ENCODE measurements at regions not wholly inside any gene's neighbourhood (a gene's known extent, or its start where the extent isn't known, plus 50 kb on each side); places are given as distances from the start of the nearest gene placed in this dataset.

- Histone ChIP-seq H3K4me2 (no peak overlapping the region), H3K9me3 (ENCODE audit: low read depth) (no peaks in the 10 kb centered on the region), H3K36me3 (replicated peaks; ENCODE audit: insufficient read depth, low read depth) (no peaks in the 10 kb centered on the region), H3K27ac (no peak overlapping the region), H3K79me2 (no peaks in the 10 kb centered on the region), H3K9me2 (replicated peaks; ENCODE audit: insufficient read depth) (no peaks in the 10 kb centered on the region), H3K4me3 (no peak overlapping the region), H2AFZ (no peak overlapping the region), H4K20me1 (ENCODE audit: insufficient read depth, poor library complexity, severe bottlenecking) (no peaks in the 10 kb centered on the region), H3K27me3 (peaks cover 4% of the 10 kb centered on the region), H3K4me1 (ENCODE audit: insufficient read depth) (no peaks in the 10 kb centered on the region)
- DNase-seq (ENCODE audit: low spot score): no peak
- no peak for TF ChIP-seq EZH2phosphoT487 (IDR thresholded peaks at IDR 0.05; ENCODE audit: low read depth, severe bottlenecking, unreplicated experiment)
- TF ChIP-seq EZH2 (IDR thresholded peaks at IDR 0.05; ENCODE audit: borderline replicate concordance): no peak
- no peak for TF ChIP-seq CTCF (IDR thresholded peaks at IDR 0.05; ENCODE audit: poor library complexity)
These were observed 70.1 kb upstream of the PLPP4 start for GRCh38 chr10:120386896-120387295.

- no peaks in the 10 kb centered on the region for H3K79me2 ChIP-seq
- whole genome bisulfite sequencing (ENCODE audit: low lambda C conversion rate, missing lambda C conversion rate): 76% methylated on average over 2 of the region's 2 CpGs
- H3K36me3 ChIP-seq (replicated peaks; ENCODE audit: insufficient read depth, low read depth): no peaks in the 10 kb centered on the region
- DNase-seq (ENCODE audit: low spot score): no peak
- H3K9me3 ChIP-seq (ENCODE audit: low read depth): no peaks in the 10 kb centered on the region
- H3K4me1 ChIP-seq (ENCODE audit: insufficient read depth): no peaks in the 10 kb centered on the region
- H2AFZ ChIP-seq: no peak overlapping the region
- no peaks in the 10 kb centered on the region for H3K9me2 ChIP-seq (replicated peaks; ENCODE audit: insufficient read depth)
- no peaks in the 10 kb centered on the region for H4K20me1 ChIP-seq (ENCODE audit: insufficient read depth, poor library complexity, severe bottlenecking)
- no peak overlapping the region for H3K4me2 ChIP-seq
- TF ChIP-seq EZH2phosphoT487 (IDR thresholded peaks at IDR 0.05; ENCODE audit: low read depth, severe bottlenecking, unreplicated experiment) (no peak), EZH2 (IDR thresholded peaks at IDR 0.05; ENCODE audit: borderline replicate concordance) (no peak), CTCF (IDR thresholded peaks at IDR 0.05; ENCODE audit: poor library complexity) (no peak)
- peaks cover 4% of the 10 kb centered on the region for H3K27me3 ChIP-seq
- H3K4me3 ChIP-seq: no peak overlapping the region
- H3K27ac ChIP-seq: no peak overlapping the region
These were observed 69.7 kb upstream of the PLPP4 start for GRCh38 chr10:120387326-120387725.

GRCh38 chr10:120392245-120392644, 64.8 kb upstream of the PLPP4 start:
- no peak for DNase-seq (ENCODE audit: low spot score)
- no peaks in the 10 kb centered on the region for H3K9me2 ChIP-seq (replicated peaks; ENCODE audit: insufficient read depth)
- no peak overlapping the region for H3K4me2 ChIP-seq
- peaks cover under 1% of the 10 kb centered on the region for H3K27me3 ChIP-seq
- no peak overlapping the region for H2AFZ ChIP-seq
- no peaks in the 10 kb centered on the region for H3K9me3 ChIP-seq (ENCODE audit: low read depth)
- H3K79me2 ChIP-seq: no peaks in the 10 kb centered on the region
- no peak overlapping the region for H3K4me3 ChIP-seq
- H3K27ac ChIP-seq: no peak overlapping the region
- 89% methylated on average over 4 of the region's 4 CpGs for WGBS (ENCODE audit: low lambda C conversion rate, missing lambda C conversion rate)
- no peaks in the 10 kb centered on the region for H3K36me3 ChIP-seq (replicated peaks; ENCODE audit: insufficient read depth, low read depth)
- no peaks in the 10 kb centered on the region for H3K4me1 ChIP-seq (ENCODE audit: insufficient read depth)
- no peak for TF ChIP-seq EZH2phosphoT487 (IDR thresholded peaks at IDR 0.05; ENCODE audit: low read depth, severe bottlenecking, unreplicated experiment)
- no peak for TF ChIP-seq EZH2 (IDR thresholded peaks at IDR 0.05; ENCODE audit: borderline replicate concordance)
- no peak for TF ChIP-seq CTCF (IDR thresholded peaks at IDR 0.05; ENCODE audit: poor library complexity)
- H4K20me1 ChIP-seq (ENCODE audit: insufficient read depth, poor library complexity, severe bottlenecking): no peaks in the 10 kb centered on the region

GRCh38 chr10:120392671-120393079, 64.4 kb upstream of the PLPP4 start:
- 77% methylated on average over 2 of the region's 2 CpGs for WGBS (ENCODE audit: low lambda C conversion rate, missing lambda C conversion rate)
- H3K27me3 ChIP-seq: no peaks in the 10 kb centered on the region
- no peak overlapping the region for H3K4me2 ChIP-seq
- no peaks in the 10 kb centered on the region for H3K9me3 ChIP-seq (ENCODE audit: low read depth)
- no peaks in the 10 kb centered on the region for H3K36me3 ChIP-seq (replicated peaks; ENCODE audit: insufficient read depth, low read depth)
- no peaks in the 10 kb centered on the region for H3K4me1 ChIP-seq (ENCODE audit: insufficient read depth)
- TF ChIP-seq EZH2 (IDR thresholded peaks at IDR 0.05; ENCODE audit: borderline replicate concordance) (no peak), CTCF (IDR thresholded peaks at IDR 0.05; ENCODE audit: poor library complexity) (no peak), EZH2phosphoT487 (IDR thresholded peaks at IDR 0.05; ENCODE audit: low read depth, severe bottlenecking, unreplicated experiment) (no peak)
- H2AFZ ChIP-seq: no peak overlapping the region
- H4K20me1 ChIP-seq (ENCODE audit: insufficient read depth, poor library complexity, severe bottlenecking): no peaks in the 10 kb centered on the region
- no peaks in the 10 kb centered on the region for H3K79me2 ChIP-seq
- no peak overlapping the region for H3K4me3 ChIP-seq
- H3K9me2 ChIP-seq (replicated peaks; ENCODE audit: insufficient read depth): no peaks in the 10 kb centered on the region
- no peak for DNase-seq (ENCODE audit: low spot score)
- no peak overlapping the region for H3K27ac ChIP-seq
